MM.1S (cell line): ENCODE measurements at regions not wholly inside any gene's neighbourhood (a gene's known extent, or its start where the extent isn't known, plus 50 kb on each side); places are given as distances from the start of the nearest gene placed in this dataset.

Experiments used
- DNase-seq: peaks from one replicate; pipeline ENCODE4 v3.0.0-alpha.2; 2015
- H2AFZ ChIP-seq: fragments of 300-600 bp; sonication (generic); 2 replicates; pipeline ENCODE4 v1.6.0; 2016; ENCODE audit warnings: antibody characterized with exemption, low read length
- H3F3A ChIP-seq: fragments of 300-600 bp; sonication (generic); 2 replicates; pipeline ENCODE4 v1.6.1; 2016; ENCODE audit warnings: mild to moderate bottlenecking, antibody characterized with exemption, low read length, moderate library complexity, mixed read lengths; ENCODE audit not compliant: insufficient read depth
- H3K27ac ChIP-seq: fragments of 300-600 bp; sonication (generic); 2 replicates; pipeline ENCODE4 v1.5.1; 2016; ENCODE audit warnings: mild to moderate bottlenecking, low read length
- H3K27me3 ChIP-seq: fragments of 300-600 bp; sonication (generic); replicated peaks from 2 replicates; pipeline ENCODE4 v1.6.0; 2016; ENCODE audit warnings: low read length; ENCODE audit not compliant: insufficient read depth
- H3K36me3 ChIP-seq: fragments of 300-600 bp; sonication (generic); replicated peaks from 2 replicates; pipeline ENCODE4 v1.6.1; 2016; ENCODE audit warnings: mild to moderate bottlenecking, low read length, mixed read lengths; ENCODE audit not compliant: insufficient read depth
- H3K4me1 ChIP-seq: fragments of 300-600 bp; sonication (generic); 2 replicates; pipeline ENCODE4 v1.6.1; 2016; ENCODE audit warnings: low read length, mixed read lengths
- H3K4me2 ChIP-seq: fragments of 300-600 bp; sonication (generic); 2 replicates; pipeline ENCODE4 v1.6.0; 2016; ENCODE audit warnings: low read depth, low read length
- H3K4me3 ChIP-seq: fragments of 300-600 bp; sonication (generic); 2 replicates; pipeline ENCODE4 v1.5.1; 2016; ENCODE audit warnings: low read length, mixed read lengths
- H3K79me2 ChIP-seq: fragments of 300-600 bp; sonication (generic); 2 replicates; pipeline ENCODE4 v1.6.1; 2016; ENCODE audit warnings: mixed run types, low read length, mixed read lengths
- H3K9ac ChIP-seq: fragments of 300-600 bp; sonication (generic); 2 replicates; pipeline ENCODE4 v1.6.1; 2016; ENCODE audit warnings: low read length, mixed read lengths
- H3K9me2 ChIP-seq: fragments of 300-600 bp; sonication (generic); replicated peaks from 2 replicates; pipeline ENCODE4 v1.6.1; 2016; ENCODE audit warnings: mild to moderate bottlenecking, low read length, mixed read lengths; ENCODE audit not compliant: insufficient read depth
- H3K9me3 ChIP-seq: fragments of 300-600 bp; sonication (generic); replicated peaks from 2 replicates; pipeline ENCODE4 v1.6.1; 2016; ENCODE audit warnings: mild to moderate bottlenecking, low read length, mixed read lengths; ENCODE audit not compliant: insufficient read depth
- H4K20me1 ChIP-seq: fragments of 300-600 bp; sonication (generic); 2 replicates; pipeline ENCODE4 v1.6.1; 2016; ENCODE audit warnings: mild to moderate bottlenecking, low read length, moderate library complexity, mixed read lengths; ENCODE audit not compliant: insufficient read depth
- CTCF ChIP-seq: fragments of 300-600 bp; sonication (generic); IDR thresholded peaks from 2 replicates; pipeline ENCODE4 v1.5.1; 2016; ENCODE audit warnings: antibody characterized with exemption, low read length, mixed read lengths
- EZH2 ChIP-seq: fragments of 300-600 bp; sonication (generic); optimal IDR thresholded peaks from 2 replicates; pipeline ENCODE3; 2017; ENCODE audit warnings: low read depth, mild to moderate bottlenecking, antibody characterized with exemption, low read length, mixed read lengths
- EZH2phosphoT487 ChIP-seq: fragments of 300-600 bp; sonication (generic); IDR thresholded peaks from 2 replicates; pipeline ENCODE4 v1.6.1; 2018; ENCODE audit warnings: antibody characterized with exemption, low read length

GRCh38 chr4:183783991-183784553 is 121.0 kb upstream of the STOX2 start:
- no peaks in the 10 kb centered on the region for H3K36me3 ChIP-seq
- no peak overlapping the region for H3K4me3 ChIP-seq
- TF ChIP-seq CTCF (no peak), EZH2phosphoT487 (no peak), EZH2 (no peak)
- no peak overlapping the region for H3K27ac ChIP-seq
- no peaks in the 10 kb centered on the region for H3K4me1 ChIP-seq
- no peak overlapping the region for H3K4me2 ChIP-seq
- no peaks in the 10 kb centered on the region for H3K27me3 ChIP-seq
- no peaks in the 10 kb centered on the region for H3K79me2 ChIP-seq
- H3K9ac ChIP-seq = no peak overlapping the region
- no peaks in the 10 kb centered on the region for H3K9me3 ChIP-seq
- H3K9me2 ChIP-seq = no peaks in the 10 kb centered on the region
- no peaks in the 10 kb centered on the region for H4K20me1 ChIP-seq
- no peak overlapping the region for H2AFZ ChIP-seq
- H3F3A ChIP-seq = no peaks in the 10 kb centered on the region
- DNase-seq = no peak

DNA sequence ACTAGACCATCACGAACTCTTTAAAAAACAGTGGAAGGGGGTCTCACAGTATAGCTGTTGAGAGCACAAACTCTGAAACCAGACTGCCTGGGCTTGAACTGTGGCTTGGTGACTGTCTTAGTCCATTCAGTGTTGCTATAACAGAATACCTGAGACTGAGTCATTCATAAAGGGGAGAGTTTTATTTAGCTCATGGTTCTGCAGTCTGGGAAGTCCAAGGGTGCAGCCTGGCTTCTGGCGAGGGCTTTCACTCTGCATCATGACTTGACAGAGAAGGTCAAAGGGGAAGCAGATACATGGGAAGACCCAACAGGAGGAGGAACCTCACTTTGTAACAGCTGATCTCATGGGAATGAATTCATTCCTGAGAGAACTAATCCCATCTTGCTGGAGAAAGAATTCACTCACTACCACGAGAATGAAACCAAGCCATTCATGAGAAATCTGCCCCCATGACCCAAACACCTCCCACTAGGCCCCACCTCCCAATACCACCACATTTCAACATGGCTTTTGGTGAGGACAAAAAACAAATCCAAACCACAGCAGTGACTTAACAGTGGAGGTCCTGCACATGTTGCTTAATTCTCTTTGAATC is 116.7 kb upstream of the STOX2 start:
- Histone ChIP-seq H3K4me2 (no peak overlapping the region), H3K4me3 (no peak overlapping the region), H4K20me1 (no peaks in the 10 kb centered on the region), H2AFZ (no peak overlapping the region), H3K9ac (no peak overlapping the region), H3K9me3 (no peaks in the 10 kb centered on the region), H3K27ac (no peak overlapping the region), H3K36me3 (no peaks in the 10 kb centered on the region), H3K9me2 (no peaks in the 10 kb centered on the region), H3K79me2 (no peaks in the 10 kb centered on the region), H3K4me1 (no peaks in the 10 kb centered on the region), H3K27me3 (no peaks in the 10 kb centered on the region), H3F3A (no peaks in the 10 kb centered on the region)
- no peak for DNase-seq
- TF ChIP-seq EZH2phosphoT487 = no peak
- TF ChIP-seq EZH2 = no peak

DNA sequence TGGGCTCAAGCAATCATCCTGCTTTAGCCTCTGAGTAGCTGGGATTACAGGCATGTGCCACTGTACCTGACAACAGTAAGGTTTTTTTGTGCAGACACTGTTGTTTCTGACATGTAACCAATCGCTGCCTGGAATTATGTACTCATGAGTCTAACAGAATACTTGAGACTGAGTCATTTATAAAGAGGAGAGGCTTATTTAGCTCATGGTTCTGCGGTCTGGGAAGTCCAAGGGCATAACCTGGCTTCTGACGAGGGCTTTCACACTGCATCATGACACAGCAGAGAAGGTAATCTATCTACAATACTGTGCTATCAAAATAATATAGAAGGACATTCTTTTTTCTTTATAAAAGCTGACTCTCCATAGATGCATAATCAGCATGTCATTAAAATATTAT is 115.5 kb upstream of the STOX2 start:
- Histone ChIP-seq H3F3A (no peaks in the 10 kb centered on the region), H3K9me2 (no peaks in the 10 kb centered on the region), H2AFZ (no peak overlapping the region), H4K20me1 (no peaks in the 10 kb centered on the region), H3K4me3 (no peak overlapping the region), H3K27ac (no peak overlapping the region), H3K4me1 (no peaks in the 10 kb centered on the region), H3K9ac (no peak overlapping the region), H3K9me3 (no peaks in the 10 kb centered on the region), H3K79me2 (no peaks in the 10 kb centered on the region), H3K36me3 (no peaks in the 10 kb centered on the region), H3K4me2 (no peak overlapping the region), H3K27me3 (no peaks in the 10 kb centered on the region)
- DNase-seq = no peak
- TF ChIP-seq EZH2phosphoT487 = no peak
- TF ChIP-seq CTCF = no peak
- no peak for TF ChIP-seq EZH2

GRCh38 chr4:183790661-183791060 is 114.4 kb upstream of the STOX2 start:
- no peaks in the 10 kb centered on the region for H3F3A ChIP-seq

More at GRCh38 chr4:183790661-183791060, 114.4 kb upstream of the STOX2 start:
- H3K4me1 ChIP-seq = no peaks in the 10 kb centered on the region
- H3K4me2 ChIP-seq = no peak overlapping the region
- no peak overlapping the region for H3K4me3 ChIP-seq
- H3K27me3 ChIP-seq = no peaks in the 10 kb centered on the region
- H3K9ac ChIP-seq = no peak overlapping the region
- H3K79me2 ChIP-seq = no peaks in the 10 kb centered on the region
- H4K20me1 ChIP-seq = no peaks in the 10 kb centered on the region
- no peaks in the 10 kb centered on the region for H3K9me2 ChIP-seq
- no peak for TF ChIP-seq EZH2phosphoT487
- TF ChIP-seq CTCF = no peak
- TF ChIP-seq EZH2 = no peak
- no peak for DNase-seq
- no peak overlapping the region for H3K27ac ChIP-seq
- H3K9me3 ChIP-seq = no peaks in the 10 kb centered on the region
- H2AFZ ChIP-seq = no peak overlapping the region
- no peaks in the 10 kb centered on the region for H3K36me3 ChIP-seq
